ENCODE measurements at regions not wholly inside any gene's neighbourhood (a gene's known extent, or its start where the extent isn't known, plus 50 kb on each side); places are given as distances from the start of the nearest gene placed in this dataset.

DNA sequence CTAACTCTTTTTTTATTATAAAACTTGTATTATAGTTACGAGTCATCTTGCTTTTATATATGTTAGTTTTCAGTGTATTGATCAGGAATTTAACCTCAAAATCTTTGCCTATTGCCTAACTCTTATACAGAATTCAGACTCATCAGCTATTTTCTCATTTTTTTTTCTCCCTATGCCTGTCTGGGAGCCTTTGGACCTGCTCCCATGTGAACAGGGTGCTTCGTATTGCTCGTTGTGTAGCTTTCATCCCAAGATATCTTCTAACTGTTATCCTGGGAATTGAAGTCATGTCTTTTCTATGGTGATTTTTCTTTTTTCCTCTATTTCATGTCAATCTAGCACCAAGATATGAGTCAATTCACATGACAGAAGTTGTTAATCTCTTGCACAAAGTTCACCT, 814.0 kb downstream of the SLC4A3 start:
- TF ChIP-seq, protein P1, sequence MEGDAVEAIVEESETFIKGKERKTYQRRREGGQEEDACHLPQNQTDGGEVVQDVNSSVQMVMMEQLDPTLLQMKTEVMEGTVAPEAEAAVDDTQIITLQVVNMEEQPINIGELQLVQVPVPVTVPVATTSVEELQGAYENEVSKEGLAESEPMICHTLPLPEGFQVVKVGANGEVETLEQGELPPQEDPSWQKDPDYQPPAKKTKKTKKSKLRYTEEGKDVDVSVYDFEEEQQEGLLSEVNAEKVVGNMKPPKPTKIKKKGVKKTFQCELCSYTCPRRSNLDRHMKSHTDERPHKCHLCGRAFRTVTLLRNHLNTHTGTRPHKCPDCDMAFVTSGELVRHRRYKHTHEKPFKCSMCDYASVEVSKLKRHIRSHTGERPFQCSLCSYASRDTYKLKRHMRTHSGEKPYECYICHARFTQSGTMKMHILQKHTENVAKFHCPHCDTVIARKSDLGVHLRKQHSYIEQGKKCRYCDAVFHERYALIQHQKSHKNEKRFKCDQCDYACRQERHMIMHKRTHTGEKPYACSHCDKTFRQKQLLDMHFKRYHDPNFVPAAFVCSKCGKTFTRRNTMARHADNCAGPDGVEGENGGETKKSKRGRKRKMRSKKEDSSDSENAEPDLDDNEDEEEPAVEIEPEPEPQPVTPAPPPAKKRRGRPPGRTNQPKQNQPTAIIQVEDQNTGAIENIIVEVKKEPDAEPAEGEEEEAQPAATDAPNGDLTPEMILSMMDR (IDR thresholded peaks at IDR 0.05; ENCODE audit: poor library complexity, severe bottlenecking): no peak
- TF ChIP-seq EP300 (conservative IDR thresholded peaks at IDR 0.05; ENCODE audit: poor library complexity, severe bottlenecking): no peak
- no peak for TF ChIP-seq MXI1 (conservative IDR thresholded peaks at IDR 0.05; ENCODE audit: poor library complexity, severe bottlenecking)
- no peak for TF ChIP-seq EZH2 (IDR thresholded peaks at IDR 0.05; ENCODE audit: borderline replicate concordance, insufficient read depth, low read length, poor library complexity, severe bottlenecking)
- TF ChIP-seq POLR2AphosphoS5 (IDR thresholded peaks at IDR 0.05): no peak
